ENCODE measurements at regions not wholly inside any gene's neighbourhood (a gene's known extent, or its start where the extent isn't known, plus 50 kb on each side); places are given as distances from the start of the nearest gene placed in this dataset.

GRCh38 chr16:79915761-79916160, 315.2 kb upstream of the MAF start (continued):
- TF ChIP-seq, protein P1, sequence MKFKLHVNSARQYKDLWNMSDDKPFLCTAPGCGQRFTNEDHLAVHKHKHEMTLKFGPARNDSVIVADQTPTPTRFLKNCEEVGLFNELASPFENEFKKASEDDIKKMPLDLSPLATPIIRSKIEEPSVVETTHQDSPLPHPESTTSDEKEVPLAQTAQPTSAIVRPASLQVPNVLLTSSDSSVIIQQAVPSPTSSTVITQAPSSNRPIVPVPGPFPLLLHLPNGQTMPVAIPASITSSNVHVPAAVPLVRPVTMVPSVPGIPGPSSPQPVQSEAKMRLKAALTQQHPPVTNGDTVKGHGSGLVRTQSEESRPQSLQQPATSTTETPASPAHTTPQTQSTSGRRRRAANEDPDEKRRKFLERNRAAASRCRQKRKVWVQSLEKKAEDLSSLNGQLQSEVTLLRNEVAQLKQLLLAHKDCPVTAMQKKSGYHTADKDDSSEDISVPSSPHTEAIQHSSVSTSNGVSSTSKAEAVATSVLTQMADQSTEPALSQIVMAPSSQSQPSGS (CRISPR knock-in tag; IDR thresholded peaks at IDR 0.05; ENCODE audit: borderline replicate concordance, low read depth) = no peak
- TF ChIP-seq SMAD3 (CRISPR knock-in tag; IDR thresholded peaks at IDR 0.05; ENCODE audit: borderline replicate concordance) = no peak

GRCh38 chr16:79914961-79915720, 314.6 kb upstream of the MAF start:
- Mint-ChIP-seq H3K4me3 (no peak overlapping the region), H3K27ac (no peak overlapping the region), H3K36me3 (no peaks in the 10 kb centered on the region), H3K4me1 (peaks cover 32% of the 10 kb centered on the region), H3K9me3 (0 out of 2 replicates have a peak, but pooled peaks cover 3% of the 10 kb centered on the region), H3K27me3 (ENCODE audit: low read depth) (no peaks in the 10 kb centered on the region)
- ATAC-seq = no peak
- no peak for DNase-seq (ENCODE audit: low spot score)
- ChIA-PET POLR2A (no interaction called here), CTCF (no interaction called here)
- TF ChIP-seq GRHL2 (CRISPR knock-in tag; IDR thresholded peaks at IDR 0.05; ENCODE audit: insufficient replicate concordance, severe bottlenecking) (no peak), IRF1 (CRISPR knock-in tag; IDR thresholded peaks at IDR 0.05) (no peak), ZNF138 (CRISPR knock-in tag; conservative IDR thresholded peaks at IDR 0.05) (no peak), USF1 (CRISPR knock-in tag; IDR thresholded peaks at IDR 0.05) (no peak), ZNF232 (CRISPR knock-in tag; IDR thresholded peaks at IDR 0.05) (no peak)
- TF ChIP-seq, protein P2, sequence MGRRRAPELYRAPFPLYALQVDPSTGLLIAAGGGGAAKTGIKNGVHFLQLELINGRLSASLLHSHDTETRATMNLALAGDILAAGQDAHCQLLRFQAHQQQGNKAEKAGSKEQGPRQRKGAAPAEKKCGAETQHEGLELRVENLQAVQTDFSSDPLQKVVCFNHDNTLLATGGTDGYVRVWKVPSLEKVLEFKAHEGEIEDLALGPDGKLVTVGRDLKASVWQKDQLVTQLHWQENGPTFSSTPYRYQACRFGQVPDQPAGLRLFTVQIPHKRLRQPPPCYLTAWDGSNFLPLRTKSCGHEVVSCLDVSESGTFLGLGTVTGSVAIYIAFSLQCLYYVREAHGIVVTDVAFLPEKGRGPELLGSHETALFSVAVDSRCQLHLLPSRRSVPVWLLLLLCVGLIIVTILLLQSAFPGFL (CRISPR knock-in tag; IDR thresholded peaks at IDR 0.05; ENCODE audit: borderline replicate concordance) = no peak

GRCh38 chr16:79912592-79913310, 312.2 kb upstream of the MAF start:
- no peak for DNase-seq (ENCODE audit: low spot score)
- ChIA-PET CTCF (no interaction called here), POLR2A (no interaction called here)
- H3K4me3 Mint-ChIP-seq = no peak overlapping the region
- H3K36me3 Mint-ChIP-seq = no peaks in the 10 kb centered on the region
- H3K9me3 Mint-ChIP-seq = 0 out of 2 replicates have a peak, but pooled peaks cover 3% of the 10 kb centered on the region
- peaks cover 25% of the 10 kb centered on the region for H3K4me1 Mint-ChIP-seq
- no peak for ATAC-seq
- H3K27me3 Mint-ChIP-seq (ENCODE audit: low read depth) = no peaks in the 10 kb centered on the region
- H3K27ac Mint-ChIP-seq = no peak overlapping the region
- TF ChIP-seq NR2C2 (CRISPR knock-in tag; IDR thresholded peaks at IDR 0.05) (no peak), ZNF671 (CRISPR knock-in tag; IDR thresholded peaks at IDR 0.05) (no peak), HMGA2 (CRISPR knock-in tag; IDR thresholded peaks at IDR 0.05) (no peak), NR3C1 (CRISPR knock-in tag; conservative IDR thresholded peaks at IDR 0.05; ENCODE audit: low read depth) (no peak), ZNF232 (CRISPR knock-in tag; IDR thresholded peaks at IDR 0.05) (no peak), ATF6 (CRISPR knock-in tag; IDR thresholded peaks at IDR 0.05) (no peak), ARID4B (CRISPR knock-in tag; IDR thresholded peaks at IDR 0.05; ENCODE audit: borderline replicate concordance) (no peak), CREB1 (CRISPR knock-in tag; IDR thresholded peaks at IDR 0.05) (no peak), ZNF423 (CRISPR knock-in tag; IDR thresholded peaks at IDR 0.05) (no peak), ZBTB43 (CRISPR knock-in tag; IDR thresholded peaks at IDR 0.05) (no peak), USF1 (CRISPR knock-in tag; IDR thresholded peaks at IDR 0.05) (no peak)

Measured in WTC11 (cell line).